CD4-positive, alpha-beta T cell treated with Interleukin-12 subunit alpha and Interleukin-12 subunit beta, for 1 hour (primary cell): ENCODE measurements at regions not wholly inside any gene's neighbourhood (a gene's known extent, or its start where the extent isn't known, plus 50 kb on each side); places are given as distances from the start of the nearest gene placed in this dataset.

Source experiments
- DNase-seq: peaks from one replicate; pipeline ENCODE4 v3.0.0-alpha.2; 2020

DNA sequence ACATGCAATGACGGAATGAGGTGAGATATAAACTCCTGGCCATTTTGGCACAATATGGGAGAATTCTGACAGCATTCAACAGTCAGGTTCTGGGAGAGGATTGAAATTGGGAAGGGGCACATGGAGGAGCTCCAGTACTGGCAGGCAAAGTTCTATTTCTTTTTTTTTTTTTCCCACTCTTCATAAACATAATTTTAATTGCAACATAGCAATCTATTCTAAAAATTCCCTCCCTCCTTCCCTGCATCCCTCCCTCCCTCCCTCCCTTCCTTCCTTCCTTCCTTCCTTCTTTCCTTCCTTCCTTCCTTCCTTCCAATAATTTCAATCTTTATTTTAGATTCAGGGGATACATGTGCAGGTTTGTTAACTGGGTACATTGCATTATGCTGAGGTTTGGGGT is 93.2 kb downstream of the PTCSC3 start:
- no peak for DNase-seq

DNA sequence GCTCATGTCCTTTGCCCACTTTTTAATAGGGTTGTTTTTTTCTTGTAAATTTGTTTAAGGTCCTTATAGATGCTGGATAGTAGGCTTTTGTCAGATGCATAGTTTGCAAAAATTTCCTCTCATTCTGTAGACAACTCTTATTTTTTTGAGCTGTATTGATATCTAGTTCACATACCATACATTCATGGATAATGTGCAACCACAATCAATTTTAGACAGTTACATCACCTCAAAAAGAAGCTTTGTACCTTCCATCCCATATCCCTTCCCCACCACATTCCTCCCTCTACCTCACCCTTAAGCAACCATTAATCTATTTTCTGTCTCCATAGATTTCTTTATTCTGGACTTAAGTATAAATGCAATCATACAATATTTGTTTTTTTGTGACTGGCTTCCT is 98.4 kb downstream of the PTCSC3 start:
- no peak for DNase-seq

DNA sequence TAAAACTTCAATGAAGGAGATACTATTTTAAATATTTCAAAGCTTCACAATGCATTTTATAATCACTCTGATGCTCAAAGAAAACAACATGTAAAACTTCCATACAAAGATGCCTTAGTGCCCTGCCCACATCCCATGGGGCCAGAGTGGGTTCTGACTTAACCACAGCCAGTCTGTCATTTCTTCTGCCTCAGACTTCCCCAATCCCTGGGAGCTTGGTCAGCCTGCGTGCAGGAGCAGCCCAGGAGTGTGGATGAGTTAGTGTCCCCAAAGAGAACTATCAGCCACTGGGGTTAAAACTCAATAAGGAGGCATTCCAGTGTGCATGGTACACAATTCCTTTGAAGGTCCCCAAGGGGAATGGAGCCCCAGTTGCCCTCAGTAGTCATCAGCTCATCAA is 100.3 kb downstream of the PTCSC3 start:
- DNase-seq, result no peak

DNA sequence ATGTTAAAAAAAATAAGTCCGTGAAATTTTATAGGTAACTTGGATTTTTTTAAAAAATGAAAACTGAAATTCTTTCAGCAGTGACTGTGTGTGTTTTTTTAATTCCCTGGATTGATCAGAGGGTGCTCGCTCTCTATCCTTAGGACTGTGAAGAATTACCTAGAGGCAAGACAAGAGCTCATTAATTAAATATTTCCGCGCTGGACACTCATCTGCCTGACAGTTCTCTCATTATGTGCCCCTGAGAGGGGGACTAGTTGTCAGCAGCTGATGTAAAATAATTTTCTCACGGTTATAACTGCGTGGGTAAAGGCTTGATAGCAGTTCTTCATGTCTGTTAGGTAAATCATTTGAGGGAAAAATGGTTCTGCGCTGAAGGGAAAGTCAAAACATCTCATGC is 101.3 kb downstream of the PTCSC3 start:
- no peak for DNase-seq

DNA sequence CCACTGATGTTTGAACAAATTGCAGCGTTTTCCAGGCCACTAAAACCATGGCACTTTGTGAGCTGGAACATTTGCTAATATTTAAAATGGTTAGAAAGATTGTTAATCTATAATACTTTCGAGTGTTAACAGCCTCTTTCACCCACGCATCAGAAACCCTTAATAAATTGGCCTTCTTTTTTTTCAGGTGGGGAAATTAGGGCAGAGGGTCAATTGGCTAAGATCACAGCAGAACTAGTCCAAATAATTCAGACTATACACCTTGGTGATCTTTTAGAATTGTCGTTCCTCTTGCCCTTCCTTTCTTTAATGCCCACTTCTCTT is 105.8 kb downstream of the PTCSC3 start:
- DNase-seq, result no peak

DNA sequence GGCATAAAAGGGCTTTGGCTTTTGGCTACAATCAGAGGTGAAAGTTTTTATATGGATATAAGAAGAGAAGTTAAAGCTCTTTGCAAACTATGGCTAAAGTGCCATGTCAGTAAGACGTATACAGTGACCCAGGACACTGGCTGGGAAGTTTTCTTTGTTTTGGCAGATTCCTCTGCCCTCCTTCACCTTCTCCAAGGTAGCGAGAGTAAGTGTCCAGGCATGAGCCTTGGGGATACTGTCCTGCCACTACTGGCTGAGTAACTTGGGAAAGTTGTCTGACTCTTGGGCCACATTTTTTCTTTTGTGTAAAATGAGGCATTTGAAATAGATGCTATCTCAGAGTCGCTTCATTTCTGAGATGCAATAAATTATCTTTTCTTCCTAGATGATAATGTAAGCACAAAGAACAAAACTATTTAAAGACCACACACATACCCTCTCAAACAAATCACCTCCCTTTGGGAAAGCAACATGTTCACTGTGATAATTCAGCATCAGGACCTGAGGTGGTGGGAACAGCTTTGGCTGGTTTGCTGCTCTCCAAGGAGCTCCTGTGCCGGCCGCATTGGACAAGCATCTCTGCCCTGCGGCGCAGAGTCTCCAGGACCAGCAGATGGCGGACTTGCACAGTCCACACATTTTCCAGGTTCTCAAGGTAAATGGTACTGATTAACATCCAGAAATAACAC is 106.3 kb downstream of the PTCSC3 start:
- no peak for DNase-seq

DNA sequence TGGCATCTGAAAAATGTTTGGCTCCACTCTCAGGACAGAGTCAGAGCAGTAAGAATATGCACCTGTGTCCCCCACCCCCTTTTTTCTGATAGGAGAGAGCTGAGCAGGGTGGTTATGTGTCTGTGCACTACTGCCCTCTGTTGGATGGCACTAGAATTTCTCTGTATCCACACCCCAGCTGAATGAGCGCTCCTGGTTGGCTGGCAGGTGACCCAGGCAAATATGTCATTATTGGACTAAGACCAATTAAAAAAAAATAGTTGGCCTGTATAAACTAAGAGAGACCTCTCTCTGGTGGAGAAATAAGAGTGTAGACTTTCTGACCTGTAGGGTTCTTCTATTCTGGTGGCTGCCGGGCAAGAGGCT is 107.0 kb downstream of the PTCSC3 start:
- DNase-seq, result peak; percentile 29

DNA sequence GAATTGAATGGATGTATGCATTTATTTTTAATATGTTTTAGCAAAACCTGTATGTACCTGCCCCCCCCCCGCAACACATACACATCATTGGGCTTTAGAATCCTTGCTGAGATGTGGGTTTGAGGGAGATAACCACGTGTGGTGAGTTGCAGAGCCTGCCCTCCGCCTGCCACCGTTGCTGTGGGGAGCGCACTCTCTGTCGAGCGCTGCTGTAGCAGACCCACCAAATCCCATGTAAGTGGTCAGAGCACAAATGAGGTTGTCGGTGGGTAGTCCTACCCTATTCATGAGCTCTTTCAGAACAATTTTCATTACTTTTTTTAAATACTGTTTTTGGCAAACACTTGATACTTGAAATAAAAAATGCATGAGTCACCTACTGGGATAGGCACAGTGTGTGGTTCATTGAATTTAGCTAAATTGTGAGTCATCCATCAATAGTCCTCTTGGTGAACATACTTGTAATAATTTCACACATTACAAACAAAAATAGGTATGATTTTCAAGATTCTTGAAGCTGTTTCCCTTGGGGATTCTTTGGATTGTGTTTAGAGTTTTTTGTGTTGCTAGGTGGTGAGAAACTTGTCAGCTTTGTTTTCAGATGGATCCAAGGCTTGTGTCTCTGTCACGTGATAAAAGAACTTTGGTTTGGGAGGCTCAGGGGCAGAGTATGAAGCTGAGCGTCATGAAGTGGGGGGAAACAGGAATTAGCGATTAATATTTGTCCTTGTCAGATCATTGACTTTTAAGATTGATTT is 107.6 kb downstream of the PTCSC3 start:
- no peak for DNase-seq

DNA sequence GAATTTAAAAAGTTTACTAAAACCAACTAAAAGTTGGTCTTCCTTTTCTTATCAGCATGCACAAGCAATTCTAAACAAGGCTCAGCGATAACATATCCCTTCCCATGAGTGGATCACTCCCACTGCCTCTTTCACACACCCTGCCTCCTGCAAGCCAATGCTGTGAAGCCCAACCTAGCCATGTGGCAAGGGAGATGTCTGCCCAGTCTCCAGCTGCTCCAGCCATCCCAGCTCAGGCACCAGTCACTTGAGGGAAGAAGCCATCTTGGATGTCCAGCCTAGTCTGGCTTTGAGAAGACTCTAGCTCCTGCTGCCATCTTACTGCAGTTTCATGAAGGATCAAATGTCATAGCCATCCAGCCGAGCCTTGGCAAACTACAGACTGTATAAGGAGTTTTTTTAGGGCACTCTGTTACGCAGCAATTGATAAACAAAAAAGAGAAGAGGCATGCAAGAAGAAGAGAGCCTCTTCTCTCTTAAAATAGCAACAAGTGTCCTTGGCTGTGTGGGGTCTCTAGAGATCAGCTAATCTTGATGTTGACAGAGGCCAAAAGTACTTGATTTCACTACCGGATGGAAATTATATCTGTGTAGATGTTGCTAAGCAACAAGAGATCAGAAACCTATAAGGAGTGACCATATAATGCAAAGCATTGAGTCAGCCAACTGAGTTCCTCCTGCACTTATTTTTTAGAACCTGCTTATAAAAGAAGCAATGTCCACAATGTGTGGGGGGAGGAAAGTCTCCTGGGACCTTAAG is 108.9 kb downstream of the PTCSC3 start:
- DNase-seq, result no peak

DNA sequence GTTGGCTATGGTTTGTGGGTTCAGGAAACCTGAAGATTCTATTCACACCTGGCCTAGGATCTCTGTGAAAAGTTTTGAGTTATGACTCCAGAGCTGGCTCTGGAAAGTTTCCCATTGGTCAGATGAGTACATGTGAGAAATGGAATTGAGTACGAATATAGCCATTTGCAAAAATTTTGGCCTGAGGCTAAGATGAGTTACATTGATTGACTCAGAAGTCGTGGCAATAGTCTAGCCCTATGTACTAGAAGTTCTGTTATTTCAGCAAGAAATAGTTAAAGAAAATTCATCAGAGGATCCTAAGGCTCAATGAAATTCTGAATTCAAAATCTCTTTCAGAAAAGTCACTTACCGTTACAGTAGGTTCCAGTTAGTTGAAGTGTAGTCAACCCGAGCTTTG is 109.9 kb downstream of the PTCSC3 start:
- DNase-seq, result no peak

DNA sequence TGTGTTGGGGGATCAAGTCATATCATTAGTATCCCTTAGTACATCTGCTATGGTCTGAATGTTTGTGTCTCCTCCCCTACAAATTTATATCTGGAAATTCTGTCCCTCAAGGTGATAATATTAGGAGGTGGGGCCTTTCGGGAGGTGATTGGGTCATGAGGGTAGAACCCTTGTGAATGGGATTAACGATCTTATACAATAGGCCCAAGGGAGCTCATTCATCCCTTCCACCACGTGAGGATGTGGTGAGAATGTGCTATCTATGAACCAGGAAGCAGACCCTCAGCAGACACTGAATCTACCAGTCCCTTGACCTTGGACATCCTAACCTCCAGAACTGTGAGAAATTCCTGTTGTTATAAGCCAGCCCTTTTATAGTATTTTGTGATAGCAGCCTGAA is 110.7 kb downstream of the PTCSC3 start:
- no peak for DNase-seq

DNA sequence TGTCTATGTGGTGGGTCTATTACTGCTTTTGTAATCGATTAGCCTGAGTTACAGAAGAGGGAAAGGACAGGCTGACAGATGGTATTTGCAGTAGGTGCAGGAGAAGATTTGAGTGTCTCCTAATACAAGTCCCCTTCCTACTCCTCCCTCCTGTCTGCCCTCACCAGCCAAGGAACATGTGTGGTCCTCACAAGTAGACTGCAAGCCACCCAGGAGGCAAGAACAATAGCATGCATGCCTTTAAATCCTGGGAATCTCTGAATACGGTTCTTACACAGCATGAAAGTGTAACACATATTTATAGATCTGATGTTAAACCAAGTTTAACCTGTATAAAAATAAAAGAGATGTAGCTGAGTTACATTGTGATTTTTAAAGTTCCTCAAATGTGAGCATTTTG is 117.0 kb downstream of the PTCSC3 start:
- no peak for DNase-seq

DNA sequence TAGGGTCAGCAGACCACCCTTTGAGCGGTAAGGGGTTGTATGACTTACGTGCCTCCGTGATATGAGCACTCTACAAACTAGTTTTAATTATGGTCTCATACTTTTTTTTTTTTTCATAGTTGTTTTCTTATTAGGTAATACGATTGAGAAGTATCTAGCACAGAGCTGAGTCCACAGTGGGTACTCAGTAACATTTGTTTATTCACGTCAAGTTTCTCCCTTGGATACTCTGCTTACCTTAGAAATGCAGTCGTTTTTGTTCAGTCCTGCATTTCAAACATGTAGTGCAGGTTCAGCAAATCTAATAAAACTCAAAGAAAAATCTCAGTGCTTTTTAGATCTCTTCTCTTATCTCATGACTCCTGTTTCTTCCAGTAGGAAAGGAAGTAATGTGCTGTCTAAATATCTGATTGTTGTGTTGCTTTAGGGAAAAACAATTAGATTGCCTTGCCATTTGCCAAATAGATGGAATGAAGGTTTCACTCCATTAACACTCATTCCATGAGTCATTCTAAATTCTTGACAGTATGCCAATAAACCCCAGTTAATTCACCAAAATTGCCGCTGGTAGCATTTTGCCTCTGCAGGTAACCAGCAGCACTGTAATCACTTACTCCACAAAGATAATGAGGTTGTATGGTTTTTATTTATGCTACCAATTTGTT is 118.9 kb downstream of the PTCSC3 start:
- no peak for DNase-seq

DNA sequence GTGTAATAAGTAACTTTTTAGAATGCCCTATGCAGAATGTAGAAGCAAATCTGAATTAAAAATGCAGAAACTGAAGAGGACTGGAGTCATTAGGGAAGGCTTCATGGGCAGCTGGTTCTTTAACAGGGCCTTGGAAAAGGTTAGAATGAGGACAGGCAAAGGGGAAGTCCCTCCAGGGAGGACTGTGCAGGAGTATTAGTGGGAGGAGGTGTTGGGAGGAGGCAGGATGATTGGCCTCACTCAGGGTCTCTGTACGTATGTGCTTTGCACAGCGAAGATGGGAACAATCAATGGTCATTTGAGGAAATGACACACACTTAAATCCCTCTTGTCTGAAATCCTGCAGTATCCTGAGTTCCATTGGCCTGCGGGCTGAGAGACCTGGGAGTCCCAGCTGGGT is 119.7 kb downstream of the PTCSC3 start:
- DNase-seq, result no peak

DNA sequence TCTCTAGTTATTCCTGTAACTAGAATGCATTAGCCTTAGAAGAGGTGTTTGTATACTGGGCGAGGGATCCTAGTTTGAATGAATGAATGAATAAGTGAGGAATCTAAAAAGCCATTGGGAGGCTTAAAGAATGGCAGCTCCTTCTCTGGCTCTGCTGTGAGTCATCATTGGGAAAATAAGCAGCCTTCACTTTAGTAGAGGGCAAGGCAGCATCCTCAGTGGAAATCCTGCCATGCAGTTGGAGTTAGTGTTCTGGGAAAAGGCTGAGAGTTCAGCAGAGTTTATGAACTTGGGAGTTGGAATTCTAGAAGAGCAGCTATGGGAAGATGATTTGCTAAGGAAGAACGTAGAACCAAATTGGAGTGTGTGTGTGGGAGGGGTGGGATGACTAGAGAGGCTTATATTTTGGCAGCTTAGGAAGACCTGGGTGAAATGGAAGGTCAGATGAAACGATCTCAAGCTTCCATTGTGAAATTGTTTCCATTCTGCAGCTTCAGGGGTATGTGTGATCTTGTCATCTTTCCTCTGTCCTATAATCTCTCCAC is 120.8 kb downstream of the PTCSC3 start:
- no peak for DNase-seq

DNA sequence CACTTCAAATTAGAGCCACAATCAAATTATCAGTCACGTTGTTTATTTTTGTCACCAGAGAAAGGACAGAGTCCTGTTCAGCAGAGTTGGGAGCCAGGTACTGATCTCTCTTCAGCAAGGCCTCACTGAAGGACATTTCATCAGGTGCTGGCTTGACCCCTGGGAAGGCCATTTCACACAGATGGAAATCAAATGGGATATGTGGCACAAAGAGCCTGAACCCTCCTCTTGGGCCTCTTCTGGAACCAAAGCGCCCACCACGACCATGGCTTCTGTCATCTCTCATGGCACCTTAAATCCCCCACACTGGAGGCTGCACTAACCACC is 121.5 kb downstream of the PTCSC3 start:
- no peak for DNase-seq

DNA sequence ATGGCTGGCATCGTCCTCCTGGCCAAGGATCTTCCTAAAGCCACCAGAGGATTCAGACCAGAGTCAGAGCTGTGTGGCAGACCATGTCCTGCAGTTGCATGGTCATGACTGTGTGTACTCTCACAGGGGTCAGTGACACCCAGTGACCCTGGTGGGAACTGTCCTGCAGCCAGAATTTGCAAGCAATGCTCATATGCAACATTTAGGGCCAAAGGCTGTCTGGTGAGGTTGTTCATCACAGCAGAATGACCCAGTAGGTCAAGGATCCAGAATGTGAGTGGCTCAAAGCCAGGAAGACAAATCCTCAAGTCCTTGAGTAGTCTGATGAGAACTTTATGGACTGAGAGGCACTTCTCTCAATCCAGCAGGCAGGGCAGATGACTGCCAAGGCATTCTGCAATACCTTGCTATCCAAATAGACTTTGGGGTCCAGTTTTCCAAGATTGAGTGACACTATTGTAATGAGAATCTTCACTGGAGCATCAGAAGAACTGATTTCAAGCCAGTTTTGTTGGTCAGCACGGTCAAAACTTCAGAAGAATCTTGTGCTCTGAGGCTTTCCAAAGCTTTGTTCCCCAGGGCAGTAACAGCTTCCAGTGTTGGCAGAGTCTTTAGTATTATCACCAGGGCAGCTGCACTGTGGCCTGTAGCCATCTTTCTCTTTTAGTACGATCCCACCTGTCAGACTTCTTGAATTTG is 122.0 kb downstream of the PTCSC3 start:
- DNase-seq, result no peak

DNA sequence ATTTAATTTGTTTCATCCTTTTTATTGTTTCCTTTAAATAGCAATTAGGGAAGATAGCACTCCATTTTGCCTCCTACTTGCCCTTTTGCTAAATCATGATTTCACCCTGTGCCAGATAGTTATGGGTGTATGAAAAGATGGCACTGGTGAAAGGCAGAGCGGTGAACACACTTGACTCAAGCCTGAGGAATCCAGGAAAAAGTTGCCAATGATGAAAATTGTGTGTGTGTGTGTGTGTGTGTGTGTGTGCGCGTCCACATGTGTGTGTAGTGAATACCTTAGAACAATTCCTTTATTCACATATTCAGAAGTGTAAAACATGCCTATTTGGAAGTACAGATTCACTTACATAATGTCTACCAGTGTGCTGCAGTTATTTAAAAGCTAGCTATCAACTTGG is 123.8 kb downstream of the PTCSC3 start:
- no peak for DNase-seq

DNA sequence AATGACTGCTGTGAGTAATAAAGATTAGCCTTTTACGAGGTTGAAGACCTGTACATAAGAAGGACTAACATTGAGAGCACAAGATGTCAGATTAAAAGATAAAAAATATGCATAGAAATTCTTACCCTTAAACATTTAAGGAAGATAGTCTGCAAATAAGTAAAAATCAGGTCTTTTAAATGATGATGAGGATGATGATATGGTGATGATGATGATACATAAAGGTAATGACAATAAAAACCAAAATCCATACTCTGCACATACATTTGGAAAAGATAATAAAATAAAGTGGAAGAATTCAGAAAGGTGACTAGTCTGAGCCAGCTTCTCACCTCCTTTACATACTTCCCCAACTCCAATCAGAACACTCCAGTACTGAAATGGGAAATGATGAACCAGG is 124.5 kb downstream of the PTCSC3 start:
- DNase-seq, result no peak

DNA sequence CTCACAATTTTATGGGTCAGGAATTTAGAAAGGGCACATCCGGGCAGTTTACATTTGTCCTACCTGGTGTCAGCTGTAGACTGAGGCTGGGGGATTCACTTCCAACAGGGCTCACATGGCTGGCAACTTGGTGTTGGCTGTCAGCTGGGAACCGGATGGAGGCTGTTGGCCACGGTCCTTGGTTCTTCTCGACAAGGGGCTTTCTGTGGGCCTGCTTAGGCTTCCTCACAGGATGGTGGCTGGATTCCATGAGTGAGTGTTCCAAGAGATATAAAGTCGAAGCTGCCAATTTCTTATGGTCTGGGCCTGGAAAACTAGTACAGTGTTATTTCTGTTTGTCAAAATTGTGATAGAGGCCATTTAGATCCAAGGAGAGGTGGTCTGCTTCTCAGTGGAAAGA is 127.9 kb downstream of the PTCSC3 start:
- no peak for DNase-seq

DNA sequence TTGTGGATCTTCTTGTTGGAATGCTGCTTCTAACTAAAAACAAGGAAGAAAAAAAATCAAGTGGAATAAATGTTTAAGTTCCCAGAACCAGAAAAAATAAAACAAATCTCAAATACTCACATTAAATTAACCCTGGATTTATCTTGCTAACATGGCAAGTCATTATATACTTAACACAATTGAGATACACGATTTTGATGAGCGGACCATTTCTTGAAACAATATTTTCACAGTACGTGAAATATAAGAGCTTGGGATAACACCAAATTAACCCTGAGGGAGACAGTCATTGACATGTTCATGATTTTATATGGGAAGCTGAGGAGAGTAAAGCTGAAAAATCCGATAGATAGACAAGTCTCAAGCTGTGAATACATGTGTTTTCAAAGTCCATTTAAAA is 128.6 kb downstream of the PTCSC3 start:
- DNase-seq, result no peak

DNA sequence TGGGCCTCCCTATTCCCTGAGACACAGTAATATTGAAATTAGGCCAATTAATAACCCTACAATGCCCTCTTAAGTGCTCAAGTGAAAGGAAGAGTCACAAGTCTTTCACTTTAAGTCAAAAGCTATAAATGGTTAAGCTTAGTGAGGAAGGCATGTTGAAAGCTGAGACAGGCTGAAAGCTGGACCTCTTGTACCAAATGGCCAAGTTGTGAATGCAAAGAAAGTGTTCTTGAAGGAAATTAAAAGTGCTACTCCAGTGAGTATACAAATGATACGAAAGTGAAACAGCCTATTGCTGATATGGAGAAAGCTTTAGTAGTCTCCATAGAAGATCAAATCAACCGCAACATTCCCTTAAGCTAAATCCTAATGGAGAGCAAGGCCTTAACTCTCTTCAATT is 140.8 kb downstream of the PTCSC3 start:
- no peak for DNase-seq

DNA sequence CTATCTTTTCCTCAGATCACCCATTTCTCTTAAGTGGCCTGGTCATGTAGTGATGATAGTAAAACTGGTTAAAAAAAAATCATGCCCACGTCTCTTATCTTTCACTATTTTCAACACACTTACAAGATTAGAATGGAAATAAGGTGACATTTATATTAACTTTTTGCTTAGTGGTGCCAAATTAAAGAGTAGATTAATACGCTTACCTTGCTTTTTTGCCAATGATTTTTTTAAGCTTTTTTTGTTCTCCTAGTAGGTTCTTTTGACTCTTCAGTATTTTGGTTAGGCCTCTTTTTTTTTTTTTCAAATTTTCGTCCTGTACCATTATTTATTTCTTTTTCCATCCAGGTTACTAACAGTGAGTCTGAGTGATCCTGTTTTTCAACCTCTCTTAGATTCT is 147.9 kb downstream of the PTCSC3 start:
- no peak for DNase-seq
